AML-193 (cell line): ENCODE measurements at regions not wholly inside any gene's neighbourhood (a gene's known extent, or its start where the extent isn't known, plus 50 kb on each side); places are given as distances from the start of the nearest gene placed in this dataset.
"Not testable (repeated sequence)": the region's sequence is repeated elsewhere in the genome, so short reads cannot be mapped to it uniquely, and the experiment has no call there.

Experiments used
- DNase-seq, 2 experiments: peaks; one replicate each; lab custom pipeline; 2025; lab: John Stamatoyannopoulos, UW

GRCh38 chr4:137394018-137394417, 138.3 kb downstream of the PCDH18 start:
- no peak for DNase-seq

DNA sequence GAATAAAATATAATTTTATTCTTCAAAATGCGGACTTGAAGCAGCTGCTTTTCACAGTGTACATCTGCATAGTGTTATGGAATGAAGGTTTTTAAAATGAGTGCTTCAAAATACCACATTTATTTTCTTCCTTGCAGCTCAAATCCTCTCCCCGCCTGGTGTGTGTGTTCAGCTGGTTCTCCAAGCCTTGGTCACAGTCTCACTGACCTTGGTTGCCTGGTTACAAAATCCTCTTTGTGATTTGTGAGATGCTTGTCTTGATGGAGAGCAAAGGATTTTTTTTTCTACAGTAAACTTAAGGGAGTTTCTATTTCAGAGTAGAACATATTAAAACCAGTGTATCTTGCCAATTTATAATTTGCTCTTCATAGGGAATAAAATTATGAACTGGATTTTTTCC, 139.2 kb downstream of the PCDH18 start:
- DNase-seq: no peak

DNA sequence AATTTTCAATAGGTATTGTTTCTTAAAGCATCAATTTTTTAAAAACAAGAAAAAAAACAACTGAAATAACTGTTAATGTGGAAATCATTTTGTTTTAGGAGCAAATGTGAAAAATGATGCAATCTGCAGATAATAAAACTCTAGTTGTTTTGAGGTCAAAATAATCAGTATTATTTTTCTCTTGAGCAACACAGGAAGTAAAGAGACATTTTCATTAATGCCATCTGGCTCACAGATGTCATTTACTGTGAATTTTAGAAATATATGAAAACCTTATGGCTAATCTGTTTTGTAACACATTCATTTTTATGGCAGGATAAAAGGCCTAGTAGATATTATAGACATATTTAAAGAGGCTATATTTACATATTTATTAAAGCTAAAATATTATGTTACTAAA, 141.6 kb downstream of the PCDH18 start:
- DNase-seq: no peak

DNA sequence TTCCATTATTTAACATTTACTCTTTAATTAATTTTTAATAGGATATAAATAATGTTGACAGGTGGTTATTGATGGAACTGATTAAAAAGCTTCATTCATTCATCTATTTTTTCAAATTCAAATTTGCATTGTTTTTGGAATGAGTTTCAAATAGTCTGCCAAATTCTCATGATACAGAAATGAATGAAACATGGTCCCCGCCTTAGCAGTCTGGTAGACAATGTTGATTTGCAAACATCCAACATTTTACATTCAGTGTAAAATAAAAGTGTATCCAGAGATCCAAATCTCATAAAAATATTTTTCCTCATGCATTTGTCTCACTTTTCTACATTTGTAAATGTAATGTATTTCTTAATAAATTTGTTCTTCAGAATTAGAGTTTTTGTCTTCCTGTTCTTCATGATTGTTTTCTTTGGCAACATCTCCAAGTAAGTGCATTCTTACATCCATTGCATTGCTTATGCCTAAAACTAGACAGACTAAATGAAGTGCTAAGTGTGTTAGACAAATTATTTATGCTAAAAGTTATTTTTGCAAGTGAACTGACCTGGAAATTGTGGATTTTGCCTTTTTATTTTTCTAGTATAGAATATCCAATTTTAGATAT, 142.3 kb downstream of the PCDH18 start:
- DNase-seq: no peak

DNA sequence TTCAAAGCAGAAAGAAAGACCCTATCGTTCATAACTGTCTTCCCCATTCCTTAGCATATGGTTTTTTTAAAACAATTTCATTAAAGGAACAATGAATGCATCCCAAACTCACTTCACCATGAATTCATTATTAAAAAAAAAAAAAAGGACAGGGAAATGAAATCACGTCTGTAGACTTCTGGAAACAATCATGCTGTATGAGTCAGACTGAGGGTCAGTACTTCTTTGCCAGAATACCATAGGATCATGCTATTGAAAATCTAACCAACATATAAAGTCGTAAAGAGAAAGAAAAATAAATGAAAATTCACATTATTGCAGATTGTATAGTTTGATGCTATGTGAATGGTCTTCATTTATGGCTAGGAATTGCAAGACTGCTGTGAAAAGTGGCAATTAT, 144.4 kb downstream of the PCDH18 start:
- no peak for DNase-seq

DNA sequence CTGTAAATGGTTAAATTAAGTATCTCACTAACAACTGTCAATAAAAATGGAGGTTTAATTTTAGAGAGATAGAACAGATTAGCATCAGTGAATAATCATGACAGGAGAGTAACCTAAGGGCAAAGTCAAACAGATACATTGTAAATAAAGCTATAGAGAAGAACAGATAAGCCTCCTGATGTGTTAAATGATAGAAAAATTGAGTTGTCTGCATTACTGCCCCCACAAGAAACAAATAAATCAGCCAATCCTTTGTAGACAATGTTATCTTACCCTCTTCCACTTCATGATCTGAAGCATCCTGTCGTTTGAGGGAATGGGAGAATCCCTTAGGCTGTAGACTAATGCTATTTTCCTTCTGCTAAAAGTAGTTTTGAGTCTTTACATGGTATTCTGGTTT, 147.8 kb downstream of the PCDH18 start:
- DNase-seq: no peak

DNA sequence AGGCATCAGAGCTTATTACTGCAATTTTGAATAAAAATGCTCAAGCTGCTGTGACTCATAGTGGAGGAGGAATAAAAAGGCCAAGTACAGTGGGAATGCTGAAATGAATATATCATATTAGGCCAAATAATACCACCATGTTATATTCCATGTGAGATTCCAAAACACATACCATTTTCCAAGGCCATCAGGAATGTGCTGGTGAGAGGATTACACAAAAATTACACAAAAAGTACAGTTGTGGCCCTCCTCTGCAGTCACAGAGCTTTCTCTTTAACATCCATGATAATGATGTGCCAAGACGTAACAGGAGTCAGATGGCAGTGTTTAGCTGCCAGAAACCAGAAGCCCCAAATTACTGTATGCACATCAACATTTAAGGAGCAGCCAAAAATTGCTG, 153.5 kb downstream of the PCDH18 start:
- no peak for DNase-seq

DNA sequence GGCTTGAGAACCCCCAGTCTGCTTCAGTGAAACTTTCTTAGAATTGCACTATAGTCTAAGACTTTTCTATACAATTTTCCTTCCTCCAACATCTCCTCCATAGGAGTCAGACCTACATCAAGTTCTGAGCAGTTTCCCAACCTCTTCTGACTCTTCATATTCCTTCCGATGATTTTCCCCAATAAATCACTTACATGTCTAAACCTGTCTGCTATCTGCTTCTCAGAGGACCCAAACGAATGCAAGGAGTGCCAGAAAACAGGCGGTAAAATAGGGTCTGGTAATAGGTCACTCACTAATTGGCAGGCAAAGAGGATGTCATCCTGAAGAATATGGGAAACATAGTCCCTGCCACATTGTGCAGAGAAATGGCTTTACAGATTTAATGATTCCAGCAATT, 153.9 kb downstream of the PCDH18 start:
- no peak for DNase-seq

DNA sequence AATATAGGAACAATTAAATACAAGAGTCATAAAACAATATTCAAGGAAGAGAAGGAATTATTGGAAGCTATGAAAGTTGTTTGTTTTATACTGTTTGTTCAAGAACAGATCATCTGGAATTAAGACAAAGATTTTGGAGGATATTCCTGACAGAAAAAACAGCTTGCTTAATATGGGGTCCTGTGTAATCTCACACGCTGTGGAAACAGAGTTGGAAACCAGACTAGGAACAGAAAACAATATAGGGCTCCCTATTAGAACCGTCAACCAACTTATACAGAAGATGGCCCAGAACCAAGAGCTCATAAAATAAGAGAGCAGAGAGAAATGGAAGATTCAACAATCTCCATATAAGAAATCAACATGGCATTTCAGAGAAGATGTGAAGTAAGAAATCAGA, 156.0 kb downstream of the PCDH18 start:
- DNase-seq: no peak

GRCh38 chr4:137375111-137375850, 157.0 kb downstream of the PCDH18 start:
- no peak for DNase-seq

DNA sequence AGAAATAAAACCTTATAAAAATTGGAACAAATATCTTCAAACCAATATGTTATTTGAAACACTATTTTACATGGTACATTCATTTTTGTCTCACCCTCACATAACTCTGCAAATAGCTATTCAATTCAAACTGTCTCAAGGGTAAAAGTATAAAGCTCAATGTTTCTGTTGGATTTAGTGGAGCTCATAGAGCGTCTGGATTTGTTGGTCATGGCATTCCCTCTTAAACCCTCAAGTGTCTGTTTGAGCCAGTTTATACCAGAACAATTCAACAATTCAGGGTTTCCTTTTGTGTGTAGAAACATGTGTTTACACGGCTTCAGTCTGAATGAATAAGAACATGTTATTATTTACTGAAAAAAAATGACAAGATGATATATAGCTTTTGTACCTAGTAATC, 161.6 kb downstream of the PCDH18 start:
- DNase-seq: no peak

GRCh38 chr4:137370206-137370633, 162.1 kb downstream of the PCDH18 start:
- DNase-seq: no peak

- no peak for DNase-seq
Measured at GRCh38 chr4:137367620-137368019, 164.7 kb downstream of the PCDH18 start.

GRCh38 chr4:137363496-137363895, 168.8 kb downstream of the PCDH18 start:
- no peak for DNase-seq

GRCh38 chr4:137361756-137362470, 170.4 kb downstream of the PCDH18 start:
- DNase-seq: no peak

DNA sequence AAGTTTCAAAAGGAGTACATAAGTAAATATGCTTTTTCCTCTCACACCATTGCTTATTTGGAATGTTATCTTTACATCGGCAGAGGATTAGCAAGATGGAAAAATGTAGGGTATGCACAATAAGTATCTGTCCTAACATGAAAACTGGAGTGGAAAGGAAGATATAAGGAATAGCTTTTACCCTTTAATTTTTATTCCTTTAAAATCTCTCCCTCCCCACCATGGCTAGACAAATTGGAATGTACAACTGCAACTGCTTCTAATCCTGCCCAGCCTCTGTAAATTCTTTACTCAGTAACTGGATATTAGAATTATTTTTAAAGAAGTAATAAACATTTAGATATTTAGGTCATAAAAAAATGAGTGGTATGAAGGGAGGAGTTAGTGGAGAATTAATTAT, 171.5 kb downstream of the PCDH18 start:
- no peak for DNase-seq

DNA sequence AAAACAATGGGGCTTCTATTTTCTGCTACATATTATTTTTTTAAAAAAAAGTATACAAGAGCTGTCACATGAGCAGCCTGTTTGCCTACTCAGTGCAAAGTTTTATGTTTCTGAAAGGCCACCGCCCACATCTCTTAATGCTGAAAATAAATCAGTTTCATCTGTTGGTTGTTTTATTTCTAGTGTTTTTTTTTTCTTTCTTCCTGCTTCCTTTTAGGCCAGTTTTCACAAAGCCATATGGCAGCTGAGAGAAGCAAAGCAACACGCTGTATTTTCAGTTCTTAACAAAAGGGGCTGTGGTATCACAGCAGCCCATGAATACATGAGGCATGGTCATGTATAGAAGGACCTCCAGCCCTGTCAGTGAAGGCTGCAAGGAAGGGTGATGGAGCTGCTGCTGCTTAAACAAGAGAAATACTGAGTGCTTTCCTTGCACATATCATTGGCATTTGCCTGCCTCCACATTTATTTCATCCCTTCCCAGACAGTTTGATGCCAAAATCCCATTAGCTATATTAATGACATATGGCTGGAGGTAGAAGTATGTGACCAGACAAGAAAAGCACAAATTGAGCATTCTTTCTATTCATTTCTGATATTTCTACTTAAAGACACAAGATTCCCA, 172.5 kb downstream of the PCDH18 start:
- DNase-seq: no peak

DNA sequence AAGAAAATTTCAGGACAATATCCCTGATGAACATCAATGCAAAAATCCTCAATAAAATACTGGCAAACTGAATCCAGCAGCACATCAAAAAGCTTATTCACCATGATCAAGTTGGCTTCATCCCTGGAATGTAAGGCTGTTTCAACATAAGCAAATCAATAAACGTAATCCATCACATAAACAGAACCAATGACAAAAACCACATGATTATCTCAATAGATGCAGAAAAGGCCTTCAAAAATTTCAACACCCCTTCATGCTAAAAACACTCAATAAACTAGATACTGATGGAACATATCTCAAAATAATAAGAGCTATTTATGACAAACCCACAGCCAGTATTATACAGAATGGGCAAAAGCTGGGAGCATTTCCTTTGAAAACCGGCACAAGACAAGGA, 177.7 kb downstream of the PCDH18 start:
- not testable (repeated sequence) for DNase-seq

- no peak for DNase-seq
Measured at GRCh38 chr4:137347371-137347770, 184.9 kb downstream of the PCDH18 start.

GRCh38 chr4:137345597-137345996, 186.7 kb downstream of the PCDH18 start:
- no peak for DNase-seq

DNA sequence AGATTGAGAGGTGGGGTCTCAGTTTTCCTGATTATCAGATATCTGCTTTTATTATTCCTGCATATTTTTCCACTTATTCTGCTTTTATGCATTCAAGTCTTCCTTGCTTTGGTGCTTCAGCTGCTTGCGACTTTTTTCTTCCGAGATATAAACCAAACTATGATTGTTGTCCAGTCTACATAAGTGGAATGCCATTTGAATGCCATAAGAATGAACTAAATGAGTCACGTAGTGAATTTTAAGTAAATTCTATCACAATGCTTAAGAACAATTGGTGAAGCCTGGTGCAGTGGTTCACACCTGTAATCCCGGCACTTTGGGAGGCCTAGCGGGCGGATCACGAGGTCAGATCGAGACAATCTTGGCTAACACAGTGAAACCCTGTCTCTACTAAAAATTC, 189.1 kb downstream of the PCDH18 start:
- DNase-seq: no peak

- no peak for DNase-seq
Measured at GRCh38 chr4:137333031-137333430, 199.3 kb downstream of the PCDH18 start.

DNA sequence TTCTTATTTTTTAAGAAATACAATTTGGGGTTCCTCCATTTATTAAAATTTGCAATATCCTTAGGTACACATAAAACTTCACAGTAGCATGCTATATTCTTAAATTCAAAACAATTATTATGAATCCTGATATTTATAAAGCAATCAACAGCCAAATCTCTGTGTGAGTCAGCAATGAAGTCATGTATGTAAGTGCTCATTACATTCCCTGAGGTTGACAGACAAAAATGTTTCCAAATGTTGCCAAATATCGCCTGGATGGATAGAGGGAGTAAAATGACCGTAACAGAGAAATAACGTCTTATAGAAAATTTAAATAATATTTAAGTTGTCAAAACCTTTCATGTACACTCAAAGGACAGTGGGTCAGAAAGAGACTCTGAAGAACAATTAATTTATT, 220.0 kb downstream of the PCDH18 start:
- DNase-seq: no peak
